ENCODE measurements at regions not wholly inside any gene's neighbourhood (a gene's known extent, or its start where the extent isn't known, plus 50 kb on each side); places are given as distances from the start of the nearest gene placed in this dataset.

GRCh38 chr2:195319112-195319460, 337.9 kb upstream of the SLC39A10 start:
- TF ChIP-seq ELF4 (CRISPR knock-in tag; IDR thresholded peaks at IDR 0.05; ENCODE audit: low read depth) = no peak
- TF ChIP-seq ZNF121 (CRISPR knock-in tag; IDR thresholded peaks at IDR 0.05) = no peak
- TF ChIP-seq, protein P1, sequence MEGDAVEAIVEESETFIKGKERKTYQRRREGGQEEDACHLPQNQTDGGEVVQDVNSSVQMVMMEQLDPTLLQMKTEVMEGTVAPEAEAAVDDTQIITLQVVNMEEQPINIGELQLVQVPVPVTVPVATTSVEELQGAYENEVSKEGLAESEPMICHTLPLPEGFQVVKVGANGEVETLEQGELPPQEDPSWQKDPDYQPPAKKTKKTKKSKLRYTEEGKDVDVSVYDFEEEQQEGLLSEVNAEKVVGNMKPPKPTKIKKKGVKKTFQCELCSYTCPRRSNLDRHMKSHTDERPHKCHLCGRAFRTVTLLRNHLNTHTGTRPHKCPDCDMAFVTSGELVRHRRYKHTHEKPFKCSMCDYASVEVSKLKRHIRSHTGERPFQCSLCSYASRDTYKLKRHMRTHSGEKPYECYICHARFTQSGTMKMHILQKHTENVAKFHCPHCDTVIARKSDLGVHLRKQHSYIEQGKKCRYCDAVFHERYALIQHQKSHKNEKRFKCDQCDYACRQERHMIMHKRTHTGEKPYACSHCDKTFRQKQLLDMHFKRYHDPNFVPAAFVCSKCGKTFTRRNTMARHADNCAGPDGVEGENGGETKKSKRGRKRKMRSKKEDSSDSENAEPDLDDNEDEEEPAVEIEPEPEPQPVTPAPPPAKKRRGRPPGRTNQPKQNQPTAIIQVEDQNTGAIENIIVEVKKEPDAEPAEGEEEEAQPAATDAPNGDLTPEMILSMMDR (IDR thresholded peaks at IDR 0.05) = no peak

Measured in WTC11 (cell line).